HPDE6-E6E7 (cell line): ENCODE measurements at regions not wholly inside any gene's neighbourhood (a gene's known extent, or its start where the extent isn't known, plus 50 kb on each side); places are given as distances from the start of the nearest gene placed in this dataset.
A peak's percentile ranks its signal among the peaks of the same experiment; 100 is the strongest.

Experiments
- DNase-seq: peaks from one replicate; pipeline ENCODE4 v3.0.0; 2011; ENCODE audit warnings: missing footprints; ENCODE audit errors: extremely low spot score

DNA sequence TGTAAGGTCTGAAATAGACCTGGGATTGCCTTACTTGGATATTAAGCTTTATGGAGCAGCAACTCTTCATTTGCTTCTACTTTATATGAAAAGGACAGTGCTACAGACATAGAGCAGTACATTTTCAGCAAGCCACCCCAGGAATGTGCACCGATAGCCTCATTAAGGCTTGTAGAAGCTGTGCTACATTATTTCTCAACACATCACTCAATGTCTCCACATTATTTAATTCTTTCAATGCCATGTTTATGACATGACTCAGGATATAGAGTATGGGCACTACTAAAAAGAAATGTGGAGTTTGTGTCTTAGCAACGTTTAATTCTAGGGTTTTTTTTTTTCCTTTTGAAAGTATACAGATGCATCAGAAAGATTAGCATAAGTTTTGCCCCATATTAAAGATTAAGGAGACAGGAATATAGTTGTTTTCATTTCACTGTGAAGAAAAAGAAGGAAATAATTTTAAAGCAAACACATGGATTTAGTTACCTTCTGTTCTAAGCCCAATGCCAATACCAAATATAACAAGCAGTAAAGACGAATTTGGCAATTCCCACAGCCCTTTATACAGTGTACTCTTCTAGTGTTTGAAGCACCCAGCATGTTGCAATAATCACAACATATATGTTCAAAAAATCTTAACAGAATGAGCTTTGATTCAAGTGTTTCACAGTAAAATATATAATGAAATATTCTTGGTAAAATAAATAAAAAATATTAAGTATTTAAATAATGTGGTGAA, 2140.1 kb upstream of the AGA start:
- DNase-seq = no peak

- DNase-seq = no peak
Measured at GRCh38 chr4:179583221-179583620, 2141.0 kb upstream of the AGA start.

DNA sequence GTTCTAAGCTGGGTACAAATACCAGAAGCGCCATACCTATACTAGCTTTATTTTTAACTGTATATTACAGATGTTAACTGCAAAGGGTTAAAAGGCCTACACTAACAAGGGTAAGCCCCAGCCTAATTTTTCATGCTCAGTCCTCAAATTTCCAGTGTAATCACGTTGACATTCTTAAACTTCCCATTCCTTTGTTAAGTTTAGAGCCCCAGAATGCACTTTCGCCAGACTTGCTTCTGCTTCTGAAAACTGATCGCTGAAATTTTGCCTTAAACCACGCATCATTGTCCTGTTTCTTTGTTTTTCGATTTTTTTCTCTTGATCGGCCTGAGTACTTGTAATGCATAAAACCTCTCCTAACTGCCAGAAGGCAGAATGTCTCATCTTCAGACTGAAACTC, 2141.9 kb upstream of the AGA start:
- no peak for DNase-seq

- DNase-seq = no peak
Measured at GRCh38 chr4:179585761-179586160, 2143.5 kb upstream of the AGA start.

- DNase-seq = peak; percentile 15
Measured at GRCh38 chr4:179586460-179586859, 2144.2 kb upstream of the AGA start.

DNA sequence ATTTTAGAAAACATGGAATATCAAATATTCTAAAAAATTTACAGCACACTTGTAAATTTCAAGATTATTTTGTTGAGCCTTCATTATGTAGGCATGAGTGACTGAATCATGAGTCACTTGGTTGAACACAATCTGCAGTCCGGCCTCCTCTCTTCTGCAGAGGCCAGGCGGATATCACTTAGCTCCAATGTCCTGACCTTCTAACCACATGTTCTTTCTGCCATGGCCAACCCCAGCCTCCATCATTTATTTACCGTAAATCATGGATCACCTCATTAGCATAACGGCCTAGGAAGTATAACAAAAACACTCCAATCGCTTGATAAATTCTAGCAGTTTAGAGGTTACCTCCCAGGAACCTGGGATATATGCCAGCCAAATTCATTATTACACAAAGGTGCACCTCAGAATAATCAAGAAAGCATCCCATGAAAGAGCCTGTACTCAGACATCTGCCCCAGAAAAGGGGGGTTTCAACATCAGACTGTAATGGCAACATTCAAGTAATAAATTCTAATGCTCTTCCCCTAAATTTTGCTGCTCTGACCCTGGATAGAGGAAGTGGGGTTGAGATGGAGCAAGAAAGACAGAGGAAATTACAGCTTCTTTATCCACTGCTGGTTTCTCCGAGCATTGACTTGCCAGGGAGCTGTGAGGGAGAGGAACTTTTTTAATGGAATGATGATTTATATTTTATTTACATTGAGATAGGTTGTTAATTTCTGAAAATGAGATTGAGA, 2153.6 kb upstream of the AGA start:
- DNase-seq = peak; percentile 26

GRCh38 chr4:179596621-179597020, 2154.4 kb upstream of the AGA start:
- no peak for DNase-seq

DNA sequence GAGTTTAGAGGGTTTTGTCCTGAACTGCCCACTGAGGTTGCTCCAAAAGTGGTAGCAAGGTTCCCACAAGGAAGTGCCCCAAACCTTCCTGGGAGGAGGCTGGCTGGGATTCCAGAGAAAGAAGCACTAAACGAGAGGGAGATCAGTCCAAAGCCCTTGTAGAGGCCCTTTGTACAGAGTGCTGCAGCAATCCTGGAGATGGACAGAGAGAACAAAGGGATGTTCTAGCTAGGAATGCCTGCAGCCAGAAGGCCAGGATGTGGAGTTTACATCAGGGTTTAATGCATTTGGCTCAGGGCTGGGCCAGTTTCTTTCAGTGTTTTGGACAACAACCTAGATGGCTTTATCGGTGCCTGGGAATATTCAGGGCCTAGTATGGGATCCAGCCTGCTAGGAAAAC, 2155.1 kb upstream of the AGA start:
- no peak for DNase-seq

- DNase-seq = no peak
Measured at GRCh38 chr4:179601671-179602070, 2159.4 kb upstream of the AGA start.

DNA sequence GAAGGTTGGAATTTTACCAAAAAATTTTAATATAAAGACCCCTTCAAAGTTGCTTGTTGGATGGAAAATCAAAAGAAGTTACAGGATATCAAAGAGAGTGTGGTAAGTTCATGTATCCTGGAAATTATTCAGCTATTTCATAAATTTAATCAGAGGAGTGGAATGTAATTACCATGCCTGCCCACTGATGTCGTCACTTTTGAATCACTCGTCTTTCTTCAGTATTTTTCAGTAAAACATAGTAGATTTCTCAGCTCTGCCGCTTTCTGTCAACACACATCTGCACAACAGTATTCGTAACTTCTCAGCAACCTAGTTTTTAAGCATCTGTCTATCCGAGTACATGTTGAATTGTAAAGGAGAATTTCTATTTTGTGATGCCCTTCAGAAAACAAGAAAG, 2163.0 kb upstream of the AGA start:
- DNase-seq = no peak

DNA sequence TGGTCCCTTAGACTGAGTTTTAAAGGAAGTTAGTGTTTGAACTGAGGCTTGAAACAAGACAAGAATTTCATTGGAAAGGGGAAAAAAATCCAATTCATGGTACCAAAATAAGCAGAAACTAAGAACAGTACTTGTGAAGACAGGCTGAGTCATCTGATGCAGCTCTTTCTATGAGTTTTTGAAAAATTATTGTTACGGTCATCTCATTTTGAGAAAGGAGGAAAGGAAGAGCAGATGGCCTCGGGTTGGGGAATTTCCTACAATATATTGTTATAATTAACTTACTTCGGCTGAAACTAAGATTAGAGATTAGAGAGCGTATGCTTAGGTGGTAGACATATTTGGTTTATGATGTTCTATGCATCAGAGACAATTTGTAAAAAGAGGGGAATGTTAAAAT, 2164.8 kb upstream of the AGA start:
- DNase-seq = no peak

- no peak for DNase-seq
Measured at GRCh38 chr4:179615704-179616103, 2173.5 kb upstream of the AGA start.

GRCh38 chr4:179618966-179619365, 2176.7 kb upstream of the AGA start:
- no peak for DNase-seq

DNA sequence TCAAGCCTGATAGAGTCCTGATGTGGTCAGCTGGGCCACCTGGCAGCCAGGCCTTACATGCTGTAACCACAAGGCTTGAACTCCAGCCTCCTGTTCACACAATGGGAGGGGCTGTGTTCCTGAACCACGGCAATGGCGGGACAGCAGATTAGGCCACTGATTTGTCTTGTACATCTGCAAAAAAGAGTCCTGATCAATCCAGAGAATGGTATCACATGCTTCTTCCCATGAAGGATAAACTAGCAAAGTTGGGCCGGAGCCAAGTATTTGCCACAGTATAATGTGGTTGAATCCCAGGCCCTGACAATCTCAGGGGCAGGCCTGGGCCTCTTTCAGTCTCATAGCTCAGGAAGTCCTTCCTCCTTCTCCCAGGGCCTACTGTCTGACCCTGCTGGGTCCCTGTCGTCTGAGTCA, 2182.5 kb upstream of the AGA start:
- DNase-seq = peak; percentile 80

DNA sequence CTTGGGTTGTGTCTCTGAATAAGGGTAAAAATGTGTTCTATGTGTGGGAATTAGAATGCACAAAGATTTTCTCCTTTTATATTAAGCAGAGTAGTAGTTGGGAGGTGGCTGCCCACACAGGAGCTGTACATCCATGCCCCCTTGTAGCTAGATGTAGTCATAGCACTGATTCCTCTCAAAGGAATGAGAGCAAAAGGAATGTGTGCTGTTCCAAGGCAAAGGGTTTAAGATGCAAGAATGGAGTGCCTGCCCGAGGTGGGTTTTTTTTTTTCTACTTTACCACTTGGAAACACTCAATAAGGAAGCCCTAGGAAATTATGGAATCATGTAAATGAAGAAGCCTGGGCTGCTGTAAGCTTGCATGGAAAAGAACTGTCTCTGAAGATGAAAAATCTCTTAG, 2183.2 kb upstream of the AGA start:
- peak; percentile 33 for DNase-seq

DNA sequence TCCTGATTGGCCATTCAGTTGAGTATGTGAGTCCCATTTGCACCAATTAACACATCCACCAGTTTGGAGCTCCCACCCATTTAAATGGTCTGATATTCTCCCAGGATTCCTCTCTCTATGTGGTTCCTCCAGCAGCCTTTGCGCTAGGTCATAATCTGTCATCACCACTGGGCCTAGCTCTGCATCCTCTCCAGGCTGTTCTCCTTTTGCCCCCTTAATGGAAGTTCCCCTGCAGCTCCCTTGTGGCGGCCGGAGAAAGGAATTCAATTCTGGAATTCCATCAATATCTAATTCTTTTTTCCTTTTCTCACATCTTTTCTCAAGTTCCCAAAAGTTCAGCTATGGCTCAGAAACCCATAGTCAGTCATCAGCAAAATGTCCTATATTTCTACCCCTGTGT, 2184.4 kb upstream of the AGA start:
- no peak for DNase-seq

GRCh38 chr4:179631321-179631720, 2189.1 kb upstream of the AGA start:
- no peak for DNase-seq

DNA sequence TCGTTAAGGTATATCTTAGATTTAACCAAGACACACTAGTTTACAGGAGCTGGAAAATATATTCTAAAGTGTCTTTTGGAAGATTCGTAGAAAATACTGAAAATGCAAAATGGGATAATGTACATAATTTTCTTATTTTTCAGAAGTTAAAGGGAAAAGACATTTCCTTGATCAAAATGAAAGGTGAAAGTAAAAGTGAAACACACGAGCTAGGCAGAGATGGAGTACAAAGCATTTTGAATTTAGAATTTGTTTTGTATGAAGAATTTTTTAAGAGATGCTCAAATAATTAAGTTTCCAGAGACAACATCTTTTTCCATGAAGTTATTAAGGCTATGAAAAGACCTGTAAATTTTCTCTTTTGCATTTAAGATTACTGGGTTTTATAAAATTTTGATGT, 2192.6 kb upstream of the AGA start:
- no peak for DNase-seq

- DNase-seq = peak; percentile 9
Measured at GRCh38 chr4:179662522-179662921, 2220.3 kb upstream of the AGA start.

DNA sequence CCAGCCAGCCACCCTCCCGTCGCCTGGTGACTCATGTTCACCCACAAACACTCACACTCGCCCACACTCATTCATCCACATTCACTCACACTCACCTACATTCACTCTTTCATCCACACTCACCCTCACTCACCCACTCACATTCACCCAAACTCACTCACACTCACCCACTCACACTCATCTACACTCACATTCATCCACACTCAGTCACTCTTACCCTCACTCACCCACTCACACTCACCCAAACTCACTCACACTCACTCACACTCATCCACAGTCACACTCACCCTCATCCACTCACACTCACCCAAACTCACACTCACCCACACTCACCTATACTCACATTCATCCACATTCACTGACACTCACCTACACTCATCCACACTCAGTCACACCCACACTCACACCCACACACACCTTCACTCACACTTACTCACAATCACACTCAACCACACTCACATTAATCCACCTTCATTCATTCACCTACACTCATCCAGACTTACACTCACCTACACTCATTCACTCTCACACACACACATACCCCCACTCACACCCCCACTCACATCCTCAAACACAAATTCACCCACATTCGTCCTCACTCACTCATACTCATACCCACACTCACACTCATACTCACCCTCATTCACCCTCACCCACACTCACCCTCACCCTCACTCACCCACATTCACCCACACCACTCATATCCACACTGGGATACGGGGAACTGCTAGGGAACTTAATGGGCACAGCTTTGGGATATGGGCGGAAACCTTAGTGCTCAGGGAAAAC, 2221.6 kb upstream of the AGA start:
- no peak for DNase-seq

GRCh38 chr4:179664430-179665027, 2222.3 kb upstream of the AGA start:
- no peak for DNase-seq

DNA sequence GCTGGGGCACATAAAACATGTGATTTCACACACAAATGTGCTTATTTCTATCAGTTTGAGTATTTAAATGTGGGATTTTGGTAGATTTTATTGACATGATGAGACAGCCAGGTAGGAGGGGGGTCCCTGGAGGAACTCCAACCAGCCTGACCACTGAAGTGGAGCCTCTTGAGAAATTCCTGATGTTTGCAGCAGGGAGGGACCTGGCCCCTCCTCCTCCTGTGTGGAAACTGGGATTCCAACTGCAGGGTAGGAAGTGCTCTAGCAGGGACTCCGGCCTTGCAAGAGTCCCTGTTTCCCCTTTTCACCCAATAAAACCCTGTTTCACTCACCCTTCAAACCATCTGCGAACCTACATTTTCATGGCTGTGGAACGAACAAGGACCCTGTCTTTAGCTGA, 2224.0 kb upstream of the AGA start:
- no peak for DNase-seq
